DND-41 (cell line): ENCODE measurements at regions not wholly inside any gene's neighbourhood (a gene's known extent, or its start where the extent isn't known, plus 50 kb on each side); places are given as distances from the start of the nearest gene placed in this dataset.

ENCODE experiments used
- ATAC-seq: fragments of 200-7000 bp; cut with Tn5 transposase; 3 replicates; pipeline ENCODE4 v1.9.1; 2021; ENCODE audit warnings: low read depth; ENCODE audit not compliant: insufficient read depth
- DNase-seq: peaks from one replicate; pipeline ENCODE4 v3.0.0-alpha.2; 2020
- H2AFZ ChIP-seq: 2 replicates; pipeline ENCODE4 v1.6.0; 2012; ENCODE audit warnings: low read depth, low read length
- H3K27ac ChIP-seq: 2 replicates; pipeline ENCODE4 v1.5.1; 2012; ENCODE audit warnings: low read length, inconsistent platforms
- H3K27me3 ChIP-seq: fragments of 200-600 bp; sonication (generic); 2 replicates; pipeline ENCODE4 v1.6.0; 2012; ENCODE audit warnings: low read length, mild to moderate bottlenecking, inconsistent platforms; ENCODE audit not compliant: insufficient read depth, poor library complexity
- H3K36me3 ChIP-seq: 2 replicates; pipeline ENCODE4 v1.5.1; 2012; ENCODE audit warnings: low read length, inconsistent platforms; ENCODE audit not compliant: insufficient read depth
- H3K4me1 ChIP-seq: 2 replicates; pipeline ENCODE4 v1.5.1; 2012; ENCODE audit warnings: mild to moderate bottlenecking, low read length; ENCODE audit not compliant: insufficient read depth
- H3K4me2 ChIP-seq: 2 replicates; pipeline ENCODE4 v1.6.0; 2012; ENCODE audit warnings: mild to moderate bottlenecking, moderate library complexity, low read length, inconsistent platforms; ENCODE audit not compliant: insufficient read depth
- H3K4me3 ChIP-seq, 2 experiments: fragments of 200-600 bp in 1 of 2; shearing (Covaris generic) in 1 of 2; 2 replicates each; pipeline ENCODE4 v1.5.1; 2012 to 2016; ENCODE audit warnings: inconsistent platforms in 2 of 2, low read length in 2 of 2, mild to moderate bottlenecking in 2 of 2, low read depth in 1 of 2, moderate library complexity in 1 of 2
- H3K79me2 ChIP-seq: 2 replicates; pipeline ENCODE4 v1.6.0; 2012; ENCODE audit warnings: low read length, inconsistent platforms; ENCODE audit not compliant: insufficient read depth
- H3K9ac ChIP-seq: 2 replicates; pipeline ENCODE4 v1.6.0; 2012; ENCODE audit warnings: low read depth, mild to moderate bottlenecking, inconsistent platforms, low read length, moderate library complexity
- H3K9me3 ChIP-seq: 2 replicates; pipeline ENCODE4 v1.5.1; 2012; ENCODE audit warnings: low read length, moderate library complexity, mild to moderate bottlenecking, inconsistent platforms; ENCODE audit not compliant: insufficient read depth, severe bottlenecking
- H4K20me1 ChIP-seq: 2 replicates; pipeline ENCODE4 v1.6.0; 2012; ENCODE audit warnings: low read length; ENCODE audit not compliant: insufficient read depth
- CTCF ChIP-seq: IDR thresholded peaks from 2 replicates; pipeline ENCODE4 v1.5.1; 2012; ENCODE audit warnings: borderline replicate concordance, low read length, moderate library complexity, mild to moderate bottlenecking; ENCODE audit not compliant: poor library complexity, severe bottlenecking; ENCODE audit errors: extremely low read depth
- EZH2 ChIP-seq: IDR thresholded peaks from 3 replicates; pipeline ENCODE4 v1.6.1; 2012; ENCODE audit warnings: borderline replicate concordance, low read depth, mild to moderate bottlenecking, moderate library complexity, low read length, inconsistent platforms; ENCODE audit not compliant: severe bottlenecking

- Histone ChIP-seq H3K27me3 (no peaks in the 10 kb centered on the region), H3K27ac (no peak overlapping the region), H3K79me2 (no peaks in the 10 kb centered on the region), H3K9ac (no peak overlapping the region), H3K9me3 (no peaks in the 10 kb centered on the region), H3K4me1 (no peaks in the 10 kb centered on the region), H2AFZ (no peak overlapping the region), H4K20me1 (no peaks in the 10 kb centered on the region), H3K36me3 (no peaks in the 10 kb centered on the region), H3K4me3 (no peak overlapping the region), H3K4me2 (no peak overlapping the region)
- no peak for DNase-seq
- no peak for TF ChIP-seq EZH2
- TF ChIP-seq CTCF, result no peak
- ATAC-seq, result no peak
These were observed 1136.9 kb downstream of the BRD1 start for GRCh38 chr22:48690583-48691317.

DNA sequence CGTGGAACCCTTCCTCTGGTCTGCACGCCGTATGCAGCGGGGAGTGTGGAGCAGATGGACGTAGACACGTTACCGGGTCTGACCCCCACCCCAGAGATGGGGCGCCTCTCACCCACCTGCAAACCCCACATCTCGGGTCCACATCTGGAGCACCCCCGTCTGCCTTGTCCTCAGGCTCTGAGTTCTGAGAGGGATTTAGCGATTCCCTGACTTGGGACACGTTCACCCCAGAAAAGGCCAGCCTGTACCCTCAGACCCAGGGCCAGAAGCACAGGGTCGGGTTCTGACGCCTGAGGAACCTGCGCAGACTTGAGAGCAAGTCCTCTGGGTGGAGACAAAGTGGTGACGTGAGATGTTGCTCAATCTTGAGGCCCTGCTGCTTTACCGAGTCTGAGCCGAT, 1138.5 kb downstream of the BRD1 start:
- H3K79me2 ChIP-seq, result no peaks in the 10 kb centered on the region
- DNase-seq (no peak), ATAC-seq (no peak)
- H4K20me1 ChIP-seq, result no peaks in the 10 kb centered on the region
- TF ChIP-seq CTCF, result no peak
- no peak for TF ChIP-seq EZH2
- no peak overlapping the region for H3K4me2 ChIP-seq
- H3K4me1 ChIP-seq, result no peaks in the 10 kb centered on the region
- no peak overlapping the region for H3K9ac ChIP-seq
- no peaks in the 10 kb centered on the region for H3K36me3 ChIP-seq
- no peak overlapping the region for H3K4me3 ChIP-seq
- no peak overlapping the region for H2AFZ ChIP-seq
- no peaks in the 10 kb centered on the region for H3K9me3 ChIP-seq
- no peak overlapping the region for H3K27ac ChIP-seq
- no peaks in the 10 kb centered on the region for H3K27me3 ChIP-seq

DNA sequence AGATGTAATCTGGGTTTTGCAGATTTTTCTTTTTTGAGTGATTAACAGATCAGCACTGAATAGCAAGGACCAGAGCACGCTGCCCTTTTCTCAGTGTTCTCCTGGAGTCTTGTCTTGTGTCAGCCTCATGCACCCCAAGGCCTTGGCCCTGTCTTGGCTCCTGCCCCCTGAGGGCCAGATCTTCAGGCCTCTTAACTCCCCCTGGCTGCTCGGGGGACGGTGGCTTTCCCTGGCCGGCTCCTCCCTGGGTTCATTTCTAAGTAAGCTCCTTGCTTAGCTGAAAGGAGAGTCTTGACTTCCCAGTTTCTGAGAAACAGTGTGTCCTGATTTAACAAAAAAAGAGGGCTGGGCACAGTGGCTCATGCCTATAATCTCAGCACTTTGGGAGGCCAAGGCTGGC, 1139.3 kb downstream of the BRD1 start:
- Histone ChIP-seq H2AFZ (no peak overlapping the region), H3K9me3 (no peaks in the 10 kb centered on the region), H3K27me3 (no peaks in the 10 kb centered on the region), H3K9ac (no peak overlapping the region), H3K4me1 (no peaks in the 10 kb centered on the region), H4K20me1 (no peaks in the 10 kb centered on the region), H3K27ac (no peak overlapping the region), H3K79me2 (no peaks in the 10 kb centered on the region), H3K4me2 (no peak overlapping the region), H3K36me3 (no peaks in the 10 kb centered on the region), H3K4me3 (no peak overlapping the region)
- no peak for TF ChIP-seq CTCF
- TF ChIP-seq EZH2, result no peak
- no peak for ATAC-seq
- DNase-seq, result no peak
